ENCODE measurements at regions not wholly inside any gene's neighbourhood (a gene's known extent, or its start where the extent isn't known, plus 50 kb on each side); places are given as distances from the start of the nearest gene placed in this dataset.

DNA sequence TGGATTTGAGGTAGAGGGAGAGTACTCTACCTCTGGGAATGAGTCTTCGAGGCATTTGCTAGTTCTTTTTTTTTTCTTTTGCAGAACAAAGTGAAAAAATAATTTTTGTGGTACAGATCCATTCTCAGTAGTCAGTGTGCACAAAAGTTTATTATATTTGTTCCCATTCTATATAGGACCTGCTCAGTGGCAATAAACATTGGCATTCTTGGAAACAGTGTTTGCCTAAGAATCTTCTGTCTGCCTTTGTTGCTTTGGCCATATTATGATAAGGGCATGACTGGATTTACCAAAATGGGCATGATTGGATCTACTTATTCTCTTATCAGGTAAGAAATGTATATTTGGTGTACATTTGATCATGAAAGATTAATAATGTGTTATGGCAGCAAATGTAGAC, 583.3 kb downstream of the PLCL1 start:
- TF ChIP-seq, protein P1, sequence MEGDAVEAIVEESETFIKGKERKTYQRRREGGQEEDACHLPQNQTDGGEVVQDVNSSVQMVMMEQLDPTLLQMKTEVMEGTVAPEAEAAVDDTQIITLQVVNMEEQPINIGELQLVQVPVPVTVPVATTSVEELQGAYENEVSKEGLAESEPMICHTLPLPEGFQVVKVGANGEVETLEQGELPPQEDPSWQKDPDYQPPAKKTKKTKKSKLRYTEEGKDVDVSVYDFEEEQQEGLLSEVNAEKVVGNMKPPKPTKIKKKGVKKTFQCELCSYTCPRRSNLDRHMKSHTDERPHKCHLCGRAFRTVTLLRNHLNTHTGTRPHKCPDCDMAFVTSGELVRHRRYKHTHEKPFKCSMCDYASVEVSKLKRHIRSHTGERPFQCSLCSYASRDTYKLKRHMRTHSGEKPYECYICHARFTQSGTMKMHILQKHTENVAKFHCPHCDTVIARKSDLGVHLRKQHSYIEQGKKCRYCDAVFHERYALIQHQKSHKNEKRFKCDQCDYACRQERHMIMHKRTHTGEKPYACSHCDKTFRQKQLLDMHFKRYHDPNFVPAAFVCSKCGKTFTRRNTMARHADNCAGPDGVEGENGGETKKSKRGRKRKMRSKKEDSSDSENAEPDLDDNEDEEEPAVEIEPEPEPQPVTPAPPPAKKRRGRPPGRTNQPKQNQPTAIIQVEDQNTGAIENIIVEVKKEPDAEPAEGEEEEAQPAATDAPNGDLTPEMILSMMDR (IDR thresholded peaks at IDR 0.05; ENCODE audit: extremely low read depth in 1 of 2, insufficient read depth in 1 of 2, low read depth in 1 of 2, low read length in 2 of 2): no peak
- no peak for TF ChIP-seq JUN (IDR thresholded peaks at IDR 0.05; ENCODE audit: borderline replicate concordance, insufficient read depth, insufficient read length, low read depth)
- TF ChIP-seq FOS (IDR thresholded peaks at IDR 0.05; ENCODE audit: borderline replicate concordance, insufficient read depth, low read length): no peak
- no peak for TF ChIP-seq EZH2 (IDR thresholded peaks at IDR 0.05; ENCODE audit: borderline replicate concordance, low read depth, low read length, severe bottlenecking)
- TF ChIP-seq POLR2A (IDR thresholded peaks at IDR 0.05; ENCODE audit: low read depth, low read length): no peak
- TF ChIP-seq, protein P2, sequence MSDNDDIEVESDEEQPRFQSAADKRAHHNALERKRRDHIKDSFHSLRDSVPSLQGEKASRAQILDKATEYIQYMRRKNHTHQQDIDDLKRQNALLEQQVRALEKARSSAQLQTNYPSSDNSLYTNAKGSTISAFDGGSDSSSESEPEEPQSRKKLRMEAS (IDR thresholded peaks at IDR 0.05; ENCODE audit: insufficient read depth, insufficient read length): no peak
- no peak for TF ChIP-seq GATA2 (IDR thresholded peaks at IDR 0.05; ENCODE audit: insufficient read depth, insufficient read length, low read depth, low read length)
- no peak for TF ChIP-seq POLR2AphosphoS5 (IDR thresholded peaks at IDR 0.05; ENCODE audit: insufficient read depth, low read depth, low read length)
